Transverse colon (tissue), 4 donors: ENCODE measurements at regions not wholly inside any gene's neighbourhood (a gene's known extent, or its start where the extent isn't known, plus 50 kb on each side); places are given as distances from the start of the nearest gene placed in this dataset.

Source experiments
- DNase-seq: peaks from one replicate; pipeline ENCODE4 v3.0.0-alpha.2; 2019
- H3K27ac ChIP-seq, 4 donors: fragments of 200-600 bp; sonication (generic); 2 replicates each; pipeline ENCODE4 v1.5.1; 2016 to 2018; ENCODE audit warnings: inconsistent platforms in 4 of 4
- H3K27me3 ChIP-seq: fragments of 200-600 bp; sonication (generic); 2 replicates; pipeline ENCODE4 v1.5.1; 2017; ENCODE audit warnings: inconsistent platforms
- H3K36me3 ChIP-seq, 4 donors: fragments of 200-600 bp; sonication (generic); 2 replicates each; pipeline ENCODE4 v1.5.1; 2017 to 2019; ENCODE audit warnings: inconsistent platforms in 4 of 4
- H3K4me1 ChIP-seq, 4 donors: fragments of 200-600 bp; sonication (generic); 2 replicates each; pipeline ENCODE4 v1.5.1; 2017 to 2020; ENCODE audit warnings: inconsistent platforms in 4 of 4
- H3K4me3 ChIP-seq, 4 donors: fragments of 200-600 bp; sonication (generic); 1 replicate in 1 of 4; 2 replicates in 3 of 4; pipeline versions ENCODE4 v1.5.1 to v1.6.1; 2017 to 2019; ENCODE audit warnings: inconsistent platforms in 4 of 4
- H3K9me3 ChIP-seq, 2 donors: fragments of 200-600 bp; sonication (generic); 2 replicates each; pipeline ENCODE4 v1.5.1; 2017 to 2019; ENCODE audit warnings: inconsistent platforms in 2 of 2
- EP300 ChIP-seq: sonication (generic); formaldehyde crosslinking; IDR thresholded peaks from one replicate; pipeline ENCODE4 v1.6.1; 2017; ENCODE audit warnings: antibody characterized with exemption, low read depth
- POLR2A ChIP-seq: fragments of 450-650 bp; IDR thresholded peaks from one replicate; pipeline ENCODE4 v1.6.1; 2016; ENCODE audit warnings: antibody characterized with exemption, mild to moderate bottlenecking, moderate library complexity
- POLR2AphosphoS5 ChIP-seq, 3 donors: sonication (generic); formaldehyde crosslinking; IDR thresholded peaks; one replicate each; pipeline ENCODE4 v1.6.1; 2016; ENCODE audit warnings: antibody characterized with exemption in 3 of 3
- WGBS, 2 donors: methylation state at CpG; one replicate each; pipeline ENCODE4 v1.1.5; 2018; ENCODE audit warnings: low coverage in 1 of 2; 5-methylcytosine and 5-hydroxymethylcytosine counted together
- in situ Hi-C, 4 donors: fragments of 200-750 bp; cut with MboI; loops; one replicate each; pipeline versions ENCODE4 v1.15.0 to v1.15.1; 2017; ENCODE audit warnings: low sequenced_read_pairs in 3 of 4, low pct_ligation_motif_present in 1 of 4, low pct_unique_long_range_greater_than_20kb in 1 of 4
- intact Hi-C: fragments of 100-400 bp; cut with DNase I; formaldehyde crosslinking; loops from one replicate; pipeline ENCODE4 v1.15.1; 2023; ENCODE audit warnings: low total_unique reads
- TF ChIP-seq, protein P1 (sequence below), 5 experiments: fragments of 200-600 bp in 3 of 5; fragments of 450-650 bp in 2 of 5; sonication (generic) in 3 of 5; IDR thresholded peaks; 1 replicate in 2 of 5; 2 replicates in 3 of 5; pipeline ENCODE4 v1.5.1; 2016 to 2017; ENCODE audit warnings: antibody characterized with exemption in 5 of 5, inconsistent platforms in 3 of 5, mild to moderate bottlenecking in 2 of 5, moderate library complexity in 1 of 5

DNA sequence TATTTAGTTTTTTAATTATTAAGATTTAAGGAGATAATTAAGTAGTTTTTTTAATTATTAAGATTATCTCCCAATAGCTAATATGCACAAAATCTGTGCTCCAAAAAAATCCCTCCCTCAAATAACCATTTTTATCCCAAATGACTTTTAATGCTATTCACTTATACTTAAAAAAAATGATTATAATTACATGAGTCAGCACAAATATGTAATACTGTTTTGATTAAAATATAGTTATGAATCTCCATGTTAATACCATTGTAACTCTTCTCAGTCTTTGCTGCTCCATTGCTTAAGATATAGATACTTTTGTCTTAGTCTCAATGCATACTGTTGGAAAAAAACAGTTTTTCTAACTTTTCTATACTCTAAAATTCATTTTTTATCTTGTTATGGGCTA is 1121.1 kb upstream of the ADGRL3 start:
- Histone ChIP-seq H3K36me3 (no peaks in the 10 kb centered on the region), H3K4me1 (no peaks in the 10 kb centered on the region), H3K27me3 (no peaks in the 10 kb centered on the region), H3K4me3 (no peak overlapping the region), H3K9me3 (no peaks in the 10 kb centered on the region), H3K27ac (no peak overlapping the region)
- no peak for DNase-seq
- no peak for TF ChIP-seq EP300
- TF ChIP-seq, protein P1, sequence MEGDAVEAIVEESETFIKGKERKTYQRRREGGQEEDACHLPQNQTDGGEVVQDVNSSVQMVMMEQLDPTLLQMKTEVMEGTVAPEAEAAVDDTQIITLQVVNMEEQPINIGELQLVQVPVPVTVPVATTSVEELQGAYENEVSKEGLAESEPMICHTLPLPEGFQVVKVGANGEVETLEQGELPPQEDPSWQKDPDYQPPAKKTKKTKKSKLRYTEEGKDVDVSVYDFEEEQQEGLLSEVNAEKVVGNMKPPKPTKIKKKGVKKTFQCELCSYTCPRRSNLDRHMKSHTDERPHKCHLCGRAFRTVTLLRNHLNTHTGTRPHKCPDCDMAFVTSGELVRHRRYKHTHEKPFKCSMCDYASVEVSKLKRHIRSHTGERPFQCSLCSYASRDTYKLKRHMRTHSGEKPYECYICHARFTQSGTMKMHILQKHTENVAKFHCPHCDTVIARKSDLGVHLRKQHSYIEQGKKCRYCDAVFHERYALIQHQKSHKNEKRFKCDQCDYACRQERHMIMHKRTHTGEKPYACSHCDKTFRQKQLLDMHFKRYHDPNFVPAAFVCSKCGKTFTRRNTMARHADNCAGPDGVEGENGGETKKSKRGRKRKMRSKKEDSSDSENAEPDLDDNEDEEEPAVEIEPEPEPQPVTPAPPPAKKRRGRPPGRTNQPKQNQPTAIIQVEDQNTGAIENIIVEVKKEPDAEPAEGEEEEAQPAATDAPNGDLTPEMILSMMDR (IDR thresholded peaks at IDR 0.05), result no peak
- intact Hi-C loops (no loop called here), in situ Hi-C loops (no loop called here)

DNA sequence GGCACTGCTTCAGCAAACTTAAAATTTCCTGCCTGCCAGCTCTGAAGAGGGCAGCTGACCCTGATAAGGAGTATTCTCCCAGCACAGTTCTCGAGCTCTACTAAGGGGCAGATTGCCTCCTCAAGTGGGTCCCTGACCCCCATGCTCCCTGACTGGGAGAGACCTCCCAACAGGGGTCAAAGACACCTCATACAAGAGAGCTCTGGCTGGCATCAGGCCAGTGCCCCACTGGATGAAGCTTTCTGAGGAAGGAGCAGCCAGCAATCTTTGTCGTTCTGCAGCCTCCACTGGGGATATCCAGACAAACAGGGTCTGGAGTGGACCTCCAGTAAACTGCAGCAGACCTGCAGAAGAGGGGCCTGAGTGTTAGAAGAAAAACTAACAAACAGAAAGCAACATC is 1118.3 kb upstream of the ADGRL3 start:
- Histone ChIP-seq H3K36me3 (no peaks in the 10 kb centered on the region), H3K9me3 (no peaks in the 10 kb centered on the region), H3K27me3 (no peaks in the 10 kb centered on the region), H3K4me1 (no peaks in the 10 kb centered on the region), H3K4me3 (no peak overlapping the region), H3K27ac (no peak overlapping the region)
- DNase-seq, result no peak
- in situ Hi-C loops, result no loop called here
- TF ChIP-seq POLR2AphosphoS5 (IDR thresholded peaks at IDR 0.05) (no peak), EP300 (no peak), POLR2A (no peak)
- TF ChIP-seq, protein P1 (IDR thresholded peaks at IDR 0.05), result no peak
- WGBS, 2 donors, result 48% methylated on average over 2 of the region's 2 CpGs; no CpG with 5 or more reads in 1 of the 2 donors
- intact Hi-C loops, result no loop called here

DNA sequence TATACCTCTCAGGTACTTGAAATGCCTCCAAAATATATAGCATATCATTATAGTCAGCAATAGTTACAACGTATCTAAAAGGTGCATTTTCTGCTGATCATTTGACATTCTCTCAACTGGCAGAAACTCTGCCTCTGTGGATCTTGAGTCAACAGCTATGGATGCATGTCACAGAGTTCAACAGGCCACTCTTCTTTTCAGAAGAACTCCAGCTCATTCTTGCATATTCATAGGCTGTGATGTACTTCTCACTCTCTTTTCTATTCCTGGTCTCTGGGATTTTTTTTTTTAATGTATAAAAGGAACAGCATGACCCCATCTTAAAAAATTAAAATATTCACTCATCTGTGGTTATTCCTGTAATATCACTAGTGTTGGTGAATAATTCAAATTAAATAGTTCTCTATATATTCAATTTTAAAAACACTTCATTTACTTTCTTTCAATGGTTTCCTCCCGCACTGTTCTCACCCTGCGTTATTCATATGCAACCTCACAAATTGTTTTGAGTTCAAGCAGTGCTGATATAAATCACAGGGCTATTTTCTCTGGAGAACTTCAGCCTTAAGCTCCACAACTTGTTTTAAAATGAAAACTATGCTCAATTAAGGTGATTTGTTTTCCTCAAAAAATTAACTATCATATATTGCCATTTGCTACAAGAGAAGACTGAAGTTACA is 1111.2 kb upstream of the ADGRL3 start:
- WGBS, 2 donors, result 78 to 82% methylated on average over 3 of the region's 3 CpGs
- Histone ChIP-seq H3K9me3 (no peaks in the 10 kb centered on the region), H3K36me3 (no peaks in the 10 kb centered on the region), H3K27ac (no peak overlapping the region), H3K4me3 (no peak overlapping the region), H3K27me3 (no peaks in the 10 kb centered on the region), H3K4me1 (no peaks in the 10 kb centered on the region)
- no peak for DNase-seq
- intact Hi-C loops (no loop called here), in situ Hi-C loops (no loop called here)
- no peak for TF ChIP-seq POLR2AphosphoS5 (IDR thresholded peaks at IDR 0.05)

DNA sequence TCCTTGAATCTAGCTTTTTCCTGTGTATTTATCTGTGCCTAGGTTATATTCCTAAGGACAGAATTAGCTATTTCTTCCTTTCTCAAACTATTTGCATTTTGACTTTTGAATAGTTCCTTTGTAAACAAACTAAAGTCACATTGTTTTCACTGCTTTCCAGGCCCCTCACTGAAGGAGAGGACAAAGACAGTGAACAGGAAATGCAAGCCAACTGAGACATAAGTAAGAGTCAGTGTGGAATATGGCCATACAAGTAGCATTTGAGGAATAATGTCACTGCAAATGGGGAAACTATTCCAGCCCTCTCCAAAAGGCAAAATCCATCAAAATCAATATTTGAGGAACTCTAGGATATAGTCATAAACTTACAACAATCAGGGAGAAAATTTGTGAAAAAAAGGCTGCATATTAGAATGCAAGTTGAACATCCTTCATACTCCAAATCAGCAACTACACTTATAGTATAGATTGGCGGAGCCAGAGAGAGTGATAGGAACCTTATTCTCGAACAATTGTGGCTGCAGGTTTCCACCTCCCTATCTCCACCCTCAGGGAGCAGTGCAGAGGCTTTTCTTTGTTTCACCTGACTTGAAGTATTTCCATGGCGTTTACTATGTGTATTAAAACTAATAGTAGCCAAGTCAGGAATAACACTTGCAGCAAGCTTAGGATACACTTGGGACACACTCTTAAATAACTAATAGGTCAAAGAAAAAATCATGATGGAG is 1110.4 kb upstream of the ADGRL3 start:
- H3K9me3 ChIP-seq, result no peaks in the 10 kb centered on the region
- H3K36me3 ChIP-seq, result no peaks in the 10 kb centered on the region
- H3K4me3 ChIP-seq, result no peak overlapping the region
- H3K27me3 ChIP-seq, result no peaks in the 10 kb centered on the region
- in situ Hi-C loops, result no loop called here
- no peaks in the 10 kb centered on the region for H3K4me1 ChIP-seq
- no peak overlapping the region for H3K27ac ChIP-seq
- TF ChIP-seq, protein P1 (IDR thresholded peaks at IDR 0.05), result no peak
- TF ChIP-seq POLR2AphosphoS5 (IDR thresholded peaks at IDR 0.05) (no peak), EP300 (no peak), POLR2A (no peak)
- intact Hi-C loops, result no loop called here
- 60 to 64% methylated on average over 3 of the region's 3 CpGs for WGBS, 2 donors
- DNase-seq, result no peak

DNA sequence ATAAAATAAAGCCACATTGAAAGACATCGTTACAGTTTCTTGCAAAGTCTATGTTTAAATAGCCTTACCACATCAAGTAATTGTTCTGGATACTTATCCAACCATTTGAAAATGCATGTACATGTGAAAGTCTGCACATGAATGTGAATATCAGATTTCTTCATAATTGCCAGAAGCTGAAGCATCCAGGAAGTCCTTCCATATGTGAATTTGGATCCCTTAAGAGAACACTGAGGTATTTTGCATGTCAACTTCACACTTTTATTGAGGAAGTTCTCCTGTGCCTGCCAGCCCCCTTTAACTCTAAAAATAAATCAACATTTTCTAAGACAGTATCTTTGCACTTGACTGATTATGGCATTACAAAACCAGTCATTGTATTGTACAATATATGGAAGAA is 1103.5 kb upstream of the ADGRL3 start:
- no peak overlapping the region for H3K27ac ChIP-seq
- no peak overlapping the region for H3K4me3 ChIP-seq
- H3K4me1 ChIP-seq, result no peaks in the 10 kb centered on the region
- intact Hi-C loops, result no loop called here
- no peak for DNase-seq
- no peaks in the 10 kb centered on the region for H3K36me3 ChIP-seq
- WGBS, 2 donors, result 0% methylated on average over 1 of the region's 1 CpG
- no peaks in the 10 kb centered on the region for H3K9me3 ChIP-seq
- TF ChIP-seq POLR2AphosphoS5 (IDR thresholded peaks at IDR 0.05) (no peak), EP300 (no peak), POLR2A (no peak)
- TF ChIP-seq, protein P1 (IDR thresholded peaks at IDR 0.05), result no peak
- H3K27me3 ChIP-seq, result no peaks in the 10 kb centered on the region
- in situ Hi-C loops, result no loop called here
